ENCODE measurements at regions not wholly inside any gene's neighbourhood (a gene's known extent, or its start where the extent isn't known, plus 50 kb on each side); places are given as distances from the start of the nearest gene placed in this dataset.

GRCh38 chr6:95917034-95917433, 98.7 kb upstream of the FUT9 start:
- Histone ChIP-seq H3K79me2 (replicated peaks; ENCODE audit: insufficient read depth, low read length) (no peaks in the 10 kb centered on the region), H3K9me3 (ENCODE audit: low read length) (no peaks in the 10 kb centered on the region), H3K27ac (ENCODE audit: low read length) (no peak overlapping the region), H3K9ac (ENCODE audit: low read length) (no peak overlapping the region), H4K20me1 (ENCODE audit: insufficient read depth) (no peaks in the 10 kb centered on the region), H3K27me3 (ENCODE audit: insufficient read depth, low read depth, low read length) (no peaks in the 10 kb centered on the region), H3K4me2 (ENCODE audit: low read length) (no peak overlapping the region), H3K9me2 (ENCODE audit: insufficient read depth, low read length) (no peaks in the 10 kb centered on the region), H3F3A (ENCODE audit: insufficient read depth, low read length, poor library complexity, severe bottlenecking) (no peaks in the 10 kb centered on the region), H3K36me3 (ENCODE audit: insufficient read depth, low read length) (no peaks in the 10 kb centered on the region), H3K4me3 (ENCODE audit: low read length) (no peak overlapping the region), H2AFZ (ENCODE audit: low read depth, low read length) (no peak overlapping the region)
- TF ChIP-seq EP300 (conservative IDR thresholded peaks at IDR 0.05; ENCODE audit: poor library complexity, severe bottlenecking) (no peak), EZH2 (IDR thresholded peaks at IDR 0.05; ENCODE audit: borderline replicate concordance, insufficient read depth, low read length, poor library complexity, severe bottlenecking) (no peak), SMC3 (conservative IDR thresholded peaks at IDR 0.05; ENCODE audit: poor library complexity) (no peak), MXI1 (conservative IDR thresholded peaks at IDR 0.05; ENCODE audit: poor library complexity, severe bottlenecking) (no peak), TAF1 (IDR thresholded peaks at IDR 0.05; ENCODE audit: low read depth) (no peak), CTCF (IDR thresholded peaks at IDR 0.05; ENCODE audit: poor library complexity, severe bottlenecking) (no peak)

- no peaks in the 10 kb centered on the region for H3K79me2 ChIP-seq (replicated peaks; ENCODE audit: insufficient read depth, low read length)
- no peak overlapping the region for H3K9ac ChIP-seq (ENCODE audit: low read length)
- no peaks in the 10 kb centered on the region for H3K9me3 ChIP-seq (ENCODE audit: low read length)
- TF ChIP-seq POLR2AphosphoS5 (IDR thresholded peaks at IDR 0.05) (no peak), TAF1 (IDR thresholded peaks at IDR 0.05; ENCODE audit: low read depth) (no peak), EZH2 (IDR thresholded peaks at IDR 0.05; ENCODE audit: borderline replicate concordance, insufficient read depth, low read length, poor library complexity, severe bottlenecking) (no peak), RAD21 (conservative IDR thresholded peaks at IDR 0.05) (no peak), MXI1 (conservative IDR thresholded peaks at IDR 0.05; ENCODE audit: poor library complexity, severe bottlenecking) (no peak), SMC3 (conservative IDR thresholded peaks at IDR 0.05; ENCODE audit: poor library complexity) (no peak), EP300 (conservative IDR thresholded peaks at IDR 0.05; ENCODE audit: poor library complexity, severe bottlenecking) (no peak), REST (IDR thresholded peaks at IDR 0.05; ENCODE audit: borderline replicate concordance) (no peak)
- no peaks in the 10 kb centered on the region for H4K20me1 ChIP-seq (ENCODE audit: insufficient read depth)
- H3F3A ChIP-seq (ENCODE audit: insufficient read depth, low read length, poor library complexity, severe bottlenecking) = no peaks in the 10 kb centered on the region
- H3K9me2 ChIP-seq (ENCODE audit: insufficient read depth, low read length) = no peaks in the 10 kb centered on the region
- no peak overlapping the region for H3K4me3 ChIP-seq (ENCODE audit: low read length)
- no peak overlapping the region for H3K4me2 ChIP-seq (ENCODE audit: low read length)
- no peak overlapping the region for H3K27ac ChIP-seq (ENCODE audit: low read length)
- no peak overlapping the region for H2AFZ ChIP-seq (ENCODE audit: low read depth, low read length)
- no peaks in the 10 kb centered on the region for H3K27me3 ChIP-seq (ENCODE audit: insufficient read depth, low read depth, low read length)
- H3K36me3 ChIP-seq (ENCODE audit: insufficient read depth, low read length) = no peaks in the 10 kb centered on the region
Measured at GRCh38 chr6:95923518-95923917, 92.3 kb upstream of the FUT9 start.
